ENCODE measurements at regions not wholly inside any gene's neighbourhood (a gene's known extent, or its start where the extent isn't known, plus 50 kb on each side); places are given as distances from the start of the nearest gene placed in this dataset.
"Not testable (repeated sequence)": the region's sequence is repeated elsewhere in the genome, so short reads cannot be mapped to it uniquely, and the experiment has no call there.

GRCh38 chr19:28122734-28123133 lies 1090.2 kb downstream of the UQCRFS1 start:
- no peaks in the 10 kb centered on the region for H3K27me3 ChIP-seq (ENCODE audit: insufficient read depth, poor library complexity, severe bottlenecking)
- H3K4me1 ChIP-seq (ENCODE audit: insufficient read depth, poor library complexity, severe bottlenecking) = no peaks in the 10 kb centered on the region
- DNase-seq (ENCODE audit: low spot score) = no peak
- no peaks in the 10 kb centered on the region for H3K9me3 ChIP-seq (ENCODE audit: severe bottlenecking)
- H3K27ac ChIP-seq (ENCODE audit: poor library complexity, severe bottlenecking) = no peak overlapping the region
- no peak for ATAC-seq (ENCODE audit: low read depth)
- no peak overlapping the region for H3K4me3 ChIP-seq (ENCODE audit: severe bottlenecking)
- H3K36me3 ChIP-seq (ENCODE audit: low read depth) = no peaks in the 10 kb centered on the region
- no peak for TF ChIP-seq CTCF (IDR thresholded peaks at IDR 0.05; ENCODE audit: poor library complexity, severe bottlenecking)

GRCh38 chr19:28118235-28118634 lies 1094.7 kb downstream of the UQCRFS1 start:
- Histone ChIP-seq H3K4me1 (ENCODE audit: insufficient read depth, poor library complexity, severe bottlenecking) (no peaks in the 10 kb centered on the region), H3K27ac (ENCODE audit: poor library complexity, severe bottlenecking) (no peak overlapping the region), H3K4me3 (ENCODE audit: severe bottlenecking) (no peak overlapping the region), H3K9me3 (ENCODE audit: severe bottlenecking) (no peaks in the 10 kb centered on the region), H3K27me3 (ENCODE audit: insufficient read depth, poor library complexity, severe bottlenecking) (no peaks in the 10 kb centered on the region), H3K36me3 (ENCODE audit: low read depth) (no peaks in the 10 kb centered on the region)
- ATAC-seq (ENCODE audit: low read depth) (no peak), DNase-seq (ENCODE audit: low spot score) (no peak)
- TF ChIP-seq CTCF (IDR thresholded peaks at IDR 0.05; ENCODE audit: poor library complexity, severe bottlenecking) = no peak

GRCh38 chr19:28117143-28117542 lies 1095.8 kb downstream of the UQCRFS1 start:
- Histone ChIP-seq H3K9me3 (ENCODE audit: severe bottlenecking) (no peaks in the 10 kb centered on the region), H3K36me3 (ENCODE audit: low read depth) (no peaks in the 10 kb centered on the region), H3K27ac (ENCODE audit: poor library complexity, severe bottlenecking) (no peak overlapping the region), H3K27me3 (ENCODE audit: insufficient read depth, poor library complexity, severe bottlenecking) (no peaks in the 10 kb centered on the region), H3K4me3 (ENCODE audit: severe bottlenecking) (no peak overlapping the region), H3K4me1 (ENCODE audit: insufficient read depth, poor library complexity, severe bottlenecking) (no peaks in the 10 kb centered on the region)
- DNase-seq (ENCODE audit: low spot score) (no peak), ATAC-seq (ENCODE audit: low read depth) (no peak)
- TF ChIP-seq CTCF (IDR thresholded peaks at IDR 0.05; ENCODE audit: poor library complexity, severe bottlenecking) = no peak

DNA sequence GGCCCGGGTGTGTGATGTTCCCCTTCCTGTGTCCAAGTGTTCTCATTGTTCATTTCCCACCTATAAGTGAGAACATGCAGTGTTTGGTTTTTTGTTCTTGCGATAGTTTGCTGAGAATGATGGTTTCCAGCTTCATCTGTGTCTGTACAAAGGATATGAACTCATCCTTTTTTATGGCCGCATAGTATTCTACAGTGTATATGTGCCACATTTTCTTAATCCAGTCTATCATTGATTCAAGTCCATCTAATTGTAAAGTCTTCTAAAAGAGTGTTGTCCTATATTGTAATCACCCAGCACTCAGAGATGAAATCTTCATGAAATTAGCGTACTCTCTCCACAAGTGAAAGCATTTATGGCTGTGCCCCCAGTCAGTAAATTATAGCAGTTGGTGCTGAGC lies 1096.6 kb downstream of the UQCRFS1 start:
- not testable (repeated sequence) for H3K27ac ChIP-seq (ENCODE audit: poor library complexity, severe bottlenecking); H3K9me3 ChIP-seq (ENCODE audit: severe bottlenecking); H3K4me3 ChIP-seq (ENCODE audit: severe bottlenecking); H3K36me3 ChIP-seq (ENCODE audit: low read depth); ATAC-seq (ENCODE audit: low read depth); DNase-seq (ENCODE audit: low spot score); H3K4me1 ChIP-seq (ENCODE audit: insufficient read depth, poor library complexity, severe bottlenecking); H3K27me3 ChIP-seq (ENCODE audit: insufficient read depth, poor library complexity, severe bottlenecking)

DNA sequence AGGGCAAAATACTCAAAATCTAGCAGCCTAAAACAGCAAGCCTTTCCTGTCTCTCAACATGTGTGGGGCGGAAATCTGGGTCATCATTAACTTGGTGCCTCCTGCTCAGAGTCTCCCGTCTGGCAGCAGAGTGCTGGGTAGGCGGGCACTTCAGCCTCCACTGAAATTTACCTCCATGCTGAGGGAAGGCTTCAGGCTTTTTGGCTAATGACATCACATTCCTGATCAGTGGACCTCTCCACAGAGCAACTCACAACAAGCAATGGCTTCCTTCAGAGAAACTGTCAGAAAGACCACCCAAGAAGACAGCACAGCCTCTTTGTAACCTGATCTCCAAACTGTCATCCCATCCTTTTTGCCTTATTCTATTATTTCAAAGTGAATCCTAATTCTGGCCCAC lies 1109.0 kb downstream of the UQCRFS1 start:
- TF ChIP-seq CTCF (IDR thresholded peaks at IDR 0.05; ENCODE audit: poor library complexity, severe bottlenecking) = no peak
- no peak overlapping the region for H3K27ac ChIP-seq (ENCODE audit: poor library complexity, severe bottlenecking)
- no peaks in the 10 kb centered on the region for H3K9me3 ChIP-seq (ENCODE audit: severe bottlenecking)
- H3K36me3 ChIP-seq (ENCODE audit: low read depth) = no peaks in the 10 kb centered on the region
- H3K4me3 ChIP-seq (ENCODE audit: severe bottlenecking) = no peak overlapping the region
- peaks cover 10% of the 10 kb centered on the region for H3K27me3 ChIP-seq (ENCODE audit: insufficient read depth, poor library complexity, severe bottlenecking)
- ATAC-seq (ENCODE audit: low read depth) (no peak), DNase-seq (ENCODE audit: low spot score) (no peak)
- no peaks in the 10 kb centered on the region for H3K4me1 ChIP-seq (ENCODE audit: insufficient read depth, poor library complexity, severe bottlenecking)

GRCh38 chr19:28084659-28085157 lies 1128.2 kb downstream of the UQCRFS1 start:
- not testable (repeated sequence) for H3K36me3 ChIP-seq (ENCODE audit: low read depth); ATAC-seq (ENCODE audit: low read depth); H3K4me3 ChIP-seq (ENCODE audit: severe bottlenecking); H3K4me1 ChIP-seq (ENCODE audit: insufficient read depth, poor library complexity, severe bottlenecking); H3K27me3 ChIP-seq (ENCODE audit: insufficient read depth, poor library complexity, severe bottlenecking); H3K27ac ChIP-seq (ENCODE audit: poor library complexity, severe bottlenecking); H3K9me3 ChIP-seq (ENCODE audit: severe bottlenecking); DNase-seq (ENCODE audit: low spot score)
